ENCODE measurements at regions not wholly inside any gene's neighbourhood (a gene's known extent, or its start where the extent isn't known, plus 50 kb on each side); places are given as distances from the start of the nearest gene placed in this dataset.
A peak's percentile ranks its signal among the peaks of the same experiment; 100 is the strongest.

GRCh38 chr7:136051203-136051928 is 74.2 kb upstream of the MTPN start:
- no peaks in the 10 kb centered on the region for H3K9me3 ChIP-seq (ENCODE audit: control insufficient read depth, low read length)
- peaks cover 5% of the 10 kb centered on the region for H3K27me3 ChIP-seq (replicated peaks; ENCODE audit: control insufficient read depth, insufficient read depth, low read length)
- no peaks in the 10 kb centered on the region for H3K36me3 ChIP-seq (ENCODE audit: control insufficient read depth, insufficient read depth, low read length, severe bottlenecking)
- H3K4me3 ChIP-seq (ENCODE audit: low read length): no peak overlapping the region
- DNase-seq (ENCODE audit: low read depth): no peak
- H3K4me1 ChIP-seq (ENCODE audit: control insufficient read depth, insufficient read depth, low read length): peaks cover 6% of the 10 kb centered on the region
- no peak overlapping the region for H3K9ac ChIP-seq (ENCODE audit: low read length)

DNA sequence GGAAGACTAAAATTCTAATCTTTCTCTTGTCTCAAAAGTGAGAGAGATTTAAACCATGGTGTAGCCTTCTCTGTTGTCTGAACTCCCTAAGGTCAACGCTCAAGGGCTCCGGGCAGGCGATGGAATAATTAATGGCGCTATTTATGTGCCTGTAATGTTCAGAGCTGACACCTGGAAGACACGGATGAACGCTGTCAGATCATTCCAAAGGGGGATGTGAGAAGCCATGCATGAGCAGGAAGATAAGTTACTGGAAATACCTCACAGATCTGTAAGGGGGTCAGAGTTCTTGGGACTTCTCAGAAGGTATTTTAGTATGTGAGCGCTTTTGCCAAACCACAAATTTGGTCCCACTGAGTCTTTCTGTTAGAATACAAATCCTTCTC is 73.3 kb upstream of the MTPN start:
- no peaks in the 10 kb centered on the region for H3K36me3 ChIP-seq (ENCODE audit: control insufficient read depth, insufficient read depth, low read length, severe bottlenecking)
- DNase-seq (ENCODE audit: low read depth): no peak
- H3K27me3 ChIP-seq (replicated peaks; ENCODE audit: control insufficient read depth, insufficient read depth, low read length): no peaks in the 10 kb centered on the region
- peaks cover 15% of the 10 kb centered on the region for H3K4me1 ChIP-seq (ENCODE audit: control insufficient read depth, insufficient read depth, low read length)
- no peaks in the 10 kb centered on the region for H3K9me3 ChIP-seq (ENCODE audit: control insufficient read depth, low read length)
- no peak overlapping the region for H3K9ac ChIP-seq (ENCODE audit: low read length)
- H3K4me3 ChIP-seq (ENCODE audit: low read length): no peak overlapping the region

DNA sequence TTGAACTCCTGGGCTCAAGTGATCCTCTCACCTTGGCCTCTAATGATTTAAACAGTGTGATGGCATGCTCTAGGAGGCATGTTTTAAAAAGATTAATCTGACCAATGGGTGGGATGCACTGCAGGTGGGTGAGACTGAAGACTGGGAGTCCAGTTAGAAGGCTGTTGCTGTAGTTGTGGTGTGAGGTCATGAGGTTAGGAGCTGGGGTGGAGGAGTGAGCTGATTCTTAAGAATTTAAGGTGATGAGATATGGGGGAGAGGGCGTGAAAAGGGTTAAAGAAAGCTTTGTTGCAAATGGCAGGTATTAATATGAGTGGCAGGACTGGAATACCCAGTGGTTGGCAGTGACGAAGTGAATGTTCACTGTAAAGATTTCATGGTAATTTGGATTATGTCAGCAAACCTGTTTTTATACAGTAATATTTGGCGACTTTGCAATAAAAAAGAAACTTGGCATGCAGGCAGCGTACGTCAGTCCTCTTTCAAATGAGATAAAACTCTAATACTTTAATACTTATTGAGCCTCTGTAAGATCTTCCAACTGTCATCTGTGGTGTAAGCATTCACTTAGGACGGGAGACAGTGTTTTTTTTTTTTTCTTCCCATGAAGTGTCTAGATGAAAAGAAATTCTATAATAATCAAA is 72.8 kb upstream of the MTPN start:
- no peaks in the 10 kb centered on the region for H3K27me3 ChIP-seq (replicated peaks; ENCODE audit: control insufficient read depth, insufficient read depth, low read length)
- peaks cover 20% of the 10 kb centered on the region for H3K4me1 ChIP-seq (ENCODE audit: control insufficient read depth, insufficient read depth, low read length)
- no peak overlapping the region for H3K9ac ChIP-seq (ENCODE audit: low read length)
- no peak overlapping the region for H3K4me3 ChIP-seq (ENCODE audit: low read length)
- no peaks in the 10 kb centered on the region for H3K36me3 ChIP-seq (ENCODE audit: control insufficient read depth, insufficient read depth, low read length, severe bottlenecking)
- no peaks in the 10 kb centered on the region for H3K9me3 ChIP-seq (ENCODE audit: control insufficient read depth, low read length)
- no peak for DNase-seq (ENCODE audit: low read depth)

GRCh38 chr7:136049117-136049516 is 72.0 kb upstream of the MTPN start:
- Histone ChIP-seq H3K9ac (ENCODE audit: low read length) (no peak overlapping the region), H3K9me3 (ENCODE audit: control insufficient read depth, low read length) (no peaks in the 10 kb centered on the region), H3K4me1 (ENCODE audit: control insufficient read depth, insufficient read depth, low read length) (peaks cover 20% of the 10 kb centered on the region), H3K4me3 (ENCODE audit: low read length) (no peak overlapping the region), H3K27me3 (replicated peaks; ENCODE audit: control insufficient read depth, insufficient read depth, low read length) (no peaks in the 10 kb centered on the region), H3K36me3 (ENCODE audit: control insufficient read depth, insufficient read depth, low read length, severe bottlenecking) (no peaks in the 10 kb centered on the region)
- DNase-seq (ENCODE audit: low read depth): no peak

- no peak overlapping the region for H3K4me3 ChIP-seq (ENCODE audit: low read length)
Measured at GRCh38 chr7:136046548-136046947, 69.4 kb upstream of the MTPN start.

DNA sequence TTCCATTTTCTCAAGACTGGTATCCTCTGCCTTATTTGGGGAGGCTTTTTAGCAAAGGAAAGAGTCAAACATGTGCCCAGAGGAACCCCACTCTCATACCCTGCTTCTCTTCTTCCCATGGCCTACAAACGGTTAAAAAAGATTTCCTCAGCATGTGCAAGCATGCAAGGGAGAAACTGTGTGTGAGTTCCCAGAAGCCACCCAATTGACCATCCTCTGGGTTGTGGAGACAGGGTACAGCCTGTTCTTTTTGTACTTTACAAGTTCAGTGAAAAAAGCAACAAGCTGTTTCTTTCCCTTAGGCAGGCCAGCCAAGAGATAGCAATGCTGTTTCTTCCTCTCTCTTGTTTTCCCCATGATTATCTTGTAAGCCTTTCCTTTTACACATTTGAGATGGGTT is 68.8 kb upstream of the MTPN start:
- Histone ChIP-seq H3K4me1 (ENCODE audit: control insufficient read depth, insufficient read depth, low read length) (peaks cover 20% of the 10 kb centered on the region), H3K9me3 (ENCODE audit: control insufficient read depth, low read length) (no peaks in the 10 kb centered on the region), H3K27me3 (replicated peaks; ENCODE audit: control insufficient read depth, insufficient read depth, low read length) (no peaks in the 10 kb centered on the region), H3K36me3 (ENCODE audit: control insufficient read depth, insufficient read depth, low read length, severe bottlenecking) (no peaks in the 10 kb centered on the region), H3K4me3 (ENCODE audit: low read length) (no peak overlapping the region), H3K9ac (ENCODE audit: low read length) (peak overlapping the region; percentile 47)
- DNase-seq (ENCODE audit: low read depth): peak; percentile 57

More at GRCh38 chr7:136046548-136046947, 69.4 kb upstream of the MTPN start:
- no peaks in the 10 kb centered on the region for H3K36me3 ChIP-seq (ENCODE audit: control insufficient read depth, insufficient read depth, low read length, severe bottlenecking)
- DNase-seq (ENCODE audit: low read depth): no peak
- no peaks in the 10 kb centered on the region for H3K27me3 ChIP-seq (replicated peaks; ENCODE audit: control insufficient read depth, insufficient read depth, low read length)
- H3K4me1 ChIP-seq (ENCODE audit: control insufficient read depth, insufficient read depth, low read length): peaks cover 20% of the 10 kb centered on the region
- H3K9ac ChIP-seq (ENCODE audit: low read length): peak overlapping the region; percentile 47
- no peaks in the 10 kb centered on the region for H3K9me3 ChIP-seq (ENCODE audit: control insufficient read depth, low read length)

DNA sequence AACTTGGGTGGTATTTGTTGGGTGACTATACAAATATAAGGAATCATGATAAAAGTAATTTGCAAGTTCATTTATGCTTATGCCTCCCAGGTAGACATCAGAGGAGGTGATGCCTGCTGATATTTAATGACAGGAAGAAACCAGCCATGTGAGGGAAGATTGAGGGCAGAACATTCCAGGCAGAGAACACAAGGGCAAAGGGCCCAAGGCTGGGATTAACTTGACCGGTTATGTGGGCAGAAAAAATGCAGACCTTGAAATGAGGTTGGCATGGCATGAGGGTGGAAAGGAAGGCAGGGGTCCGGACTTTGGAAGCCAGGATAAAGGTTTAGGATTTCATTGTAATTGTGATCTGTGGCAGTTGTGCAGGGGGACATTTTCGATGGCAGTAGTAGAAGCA is 68.0 kb upstream of the MTPN start:
- no peaks in the 10 kb centered on the region for H3K36me3 ChIP-seq (ENCODE audit: control insufficient read depth, insufficient read depth, low read length, severe bottlenecking)
- DNase-seq (ENCODE audit: low read depth): peak; percentile 59
- peaks cover 20% of the 10 kb centered on the region for H3K4me1 ChIP-seq (ENCODE audit: control insufficient read depth, insufficient read depth, low read length)
- H3K9ac ChIP-seq (ENCODE audit: low read length): no peak overlapping the region
- H3K9me3 ChIP-seq (ENCODE audit: control insufficient read depth, low read length): no peaks in the 10 kb centered on the region
- H3K27me3 ChIP-seq (replicated peaks; ENCODE audit: control insufficient read depth, insufficient read depth, low read length): no peaks in the 10 kb centered on the region
- no peak overlapping the region for H3K4me3 ChIP-seq (ENCODE audit: low read length)

GRCh38 chr7:136039577-136040345 is 62.6 kb upstream of the MTPN start:
- Histone ChIP-seq H3K4me1 (ENCODE audit: control insufficient read depth, insufficient read depth, low read length) (peaks cover 4% of the 10 kb centered on the region), H3K27me3 (replicated peaks; ENCODE audit: control insufficient read depth, insufficient read depth, low read length) (no peaks in the 10 kb centered on the region), H3K36me3 (ENCODE audit: control insufficient read depth, insufficient read depth, low read length, severe bottlenecking) (no peaks in the 10 kb centered on the region), H3K4me3 (ENCODE audit: low read length) (no peak overlapping the region), H3K9ac (ENCODE audit: low read length) (no peak overlapping the region), H3K9me3 (ENCODE audit: control insufficient read depth, low read length) (no peaks in the 10 kb centered on the region)
- DNase-seq (ENCODE audit: low read depth): no peak

- Histone ChIP-seq H3K9me3 (ENCODE audit: control insufficient read depth, low read length) (no peaks in the 10 kb centered on the region), H3K4me1 (ENCODE audit: control insufficient read depth, insufficient read depth, low read length) (peaks cover 14% of the 10 kb centered on the region), H3K36me3 (ENCODE audit: control insufficient read depth, insufficient read depth, low read length, severe bottlenecking) (no peaks in the 10 kb centered on the region), H3K9ac (ENCODE audit: low read length) (no peak overlapping the region), H3K27me3 (replicated peaks; ENCODE audit: control insufficient read depth, insufficient read depth, low read length) (no peaks in the 10 kb centered on the region), H3K4me3 (ENCODE audit: low read length) (no peak overlapping the region)
- no peak for DNase-seq (ENCODE audit: low read depth)
Measured at GRCh38 chr7:136036336-136036735, 59.2 kb upstream of the MTPN start.

- no peaks in the 10 kb centered on the region for H3K27me3 ChIP-seq (replicated peaks; ENCODE audit: control insufficient read depth, insufficient read depth, low read length)
- no peak overlapping the region for H3K9ac ChIP-seq (ENCODE audit: low read length)
- no peaks in the 10 kb centered on the region for H3K36me3 ChIP-seq (ENCODE audit: control insufficient read depth, insufficient read depth, low read length, severe bottlenecking)
- DNase-seq (ENCODE audit: low read depth): no peak
- H3K4me3 ChIP-seq (ENCODE audit: low read length): no peak overlapping the region
- H3K4me1 ChIP-seq (ENCODE audit: control insufficient read depth, insufficient read depth, low read length): peaks cover 16% of the 10 kb centered on the region
- H3K9me3 ChIP-seq (ENCODE audit: control insufficient read depth, low read length): no peaks in the 10 kb centered on the region
Measured at GRCh38 chr7:136034132-136034531, 57.0 kb upstream of the MTPN start.

DNA sequence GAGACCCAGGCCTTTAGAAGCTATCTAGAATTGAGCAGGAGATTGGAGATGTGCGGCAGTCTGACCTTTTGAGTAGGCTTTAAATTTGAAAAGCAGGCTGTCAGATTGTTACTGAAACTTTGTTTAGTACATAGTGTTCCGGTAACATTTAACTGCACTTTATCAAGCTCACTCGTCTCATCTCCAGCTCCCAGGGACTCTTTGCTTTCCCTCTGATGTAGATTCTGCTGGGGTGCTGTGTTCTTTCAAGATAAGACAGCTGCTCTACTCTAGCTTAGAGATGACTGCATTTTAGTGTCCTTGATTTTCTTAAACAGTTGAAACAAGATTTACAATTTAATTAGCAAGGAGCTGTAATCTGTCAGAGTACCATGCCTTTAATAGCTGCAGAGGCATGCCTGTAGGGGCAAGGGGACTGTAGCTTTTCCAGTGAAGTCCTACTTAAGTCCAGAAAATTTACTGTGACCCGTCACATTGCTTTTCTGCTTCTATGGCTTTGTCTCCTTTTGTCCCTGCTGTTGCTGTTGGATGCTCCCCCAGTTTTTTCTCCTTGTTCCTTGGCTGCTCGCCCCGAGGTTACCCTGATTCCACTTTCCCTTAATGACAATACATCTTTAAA is 56.4 kb upstream of the MTPN start:
- Histone ChIP-seq H3K36me3 (ENCODE audit: control insufficient read depth, insufficient read depth, low read length, severe bottlenecking) (no peaks in the 10 kb centered on the region), H3K4me1 (ENCODE audit: control insufficient read depth, insufficient read depth, low read length) (peaks cover 16% of the 10 kb centered on the region), H3K9me3 (ENCODE audit: control insufficient read depth, low read length) (no peaks in the 10 kb centered on the region), H3K9ac (ENCODE audit: low read length) (no peak overlapping the region), H3K4me3 (ENCODE audit: low read length) (no peak overlapping the region), H3K27me3 (replicated peaks; ENCODE audit: control insufficient read depth, insufficient read depth, low read length) (no peaks in the 10 kb centered on the region)
- no peak for DNase-seq (ENCODE audit: low read depth)
